H9 (cell line): ENCODE measurements at regions not wholly inside any gene's neighbourhood (a gene's known extent, or its start where the extent isn't known, plus 50 kb on each side); places are given as distances from the start of the nearest gene placed in this dataset.

Source experiments
- DNase-seq: peaks from one replicate; pipeline ENCODE4 v3.0.0-alpha.2; 2017
- H2AFZ ChIP-seq: one replicate; pipeline ENCODE4 v1.6.1; 2013; ENCODE audit warnings: mild to moderate bottlenecking, low read length, control low read depth, moderate library complexity
- H2AK5ac ChIP-seq: 2 replicates; pipeline ENCODE4 v1.6.1; 2013; ENCODE audit warnings: low read length, control low read depth, mixed read lengths; ENCODE audit not compliant: insufficient read length
- H2BK120ac ChIP-seq: one replicate; pipeline ENCODE4 v1.6.1; 2013; ENCODE audit warnings: low read depth, mild to moderate bottlenecking, low read length, control low read depth, inconsistent platforms; ENCODE audit not compliant: poor library complexity, severe bottlenecking
- H2BK12ac ChIP-seq: 2 replicates; pipeline ENCODE4 v1.6.1; 2013; ENCODE audit warnings: low read length, control low read depth, mixed read lengths, low read depth; ENCODE audit not compliant: insufficient read length
- H2BK15ac ChIP-seq: 2 replicates; pipeline ENCODE4 v1.6.1; 2013; ENCODE audit warnings: low read depth, low read length, control low read depth
- H2BK20ac ChIP-seq: one replicate; pipeline ENCODE4 v1.6.1; 2013; ENCODE audit warnings: low read depth, mild to moderate bottlenecking, low read length, control low read depth, inconsistent platforms; ENCODE audit not compliant: poor library complexity, severe bottlenecking
- H2BK5ac ChIP-seq: 2 replicates; pipeline ENCODE4 v1.6.1; 2013; ENCODE audit warnings: low read length, control low read depth, mixed read lengths; ENCODE audit not compliant: insufficient read length
- H3K14ac ChIP-seq: 2 replicates; pipeline ENCODE4 v1.6.1; 2013; ENCODE audit warnings: low read length, control low read depth; ENCODE audit not compliant: insufficient read depth
- H3K18ac ChIP-seq: 2 replicates; pipeline ENCODE4 v1.6.1; 2013; ENCODE audit warnings: low read depth, mild to moderate bottlenecking, mixed read lengths, low read length, control low read depth; ENCODE audit not compliant: insufficient read length
- H3K23ac ChIP-seq: 2 replicates; pipeline ENCODE4 v1.6.1; 2013; ENCODE audit warnings: low read length, control low read depth, mixed read lengths, low read depth; ENCODE audit not compliant: insufficient read length
- H3K23me2 ChIP-seq: 2 replicates; pipeline ENCODE4 v1.6.1; 2013; ENCODE audit warnings: low read depth, mild to moderate bottlenecking, mixed read lengths, low read length, control low read depth; ENCODE audit not compliant: insufficient read length, poor library complexity, severe bottlenecking
- H3K27ac ChIP-seq: 2 replicates; pipeline ENCODE4 v1.5.1; 2013; ENCODE audit warnings: low read length, control low read depth, mixed read lengths, low read depth; ENCODE audit not compliant: insufficient read length
- H3K27me3 ChIP-seq: 2 replicates; pipeline ENCODE4 v1.6.1; 2013; ENCODE audit warnings: low read length, control low read depth, inconsistent platforms; ENCODE audit not compliant: insufficient read depth
- H3K4ac ChIP-seq: 2 replicates; pipeline ENCODE4 v1.6.1; 2013; ENCODE audit warnings: low read depth, mild to moderate bottlenecking, control low read depth, inconsistent platforms, low read length, moderate library complexity
- H3K4me1 ChIP-seq: 2 replicates; pipeline ENCODE4 v1.6.1; 2013; ENCODE audit warnings: low read length, control low read depth, inconsistent platforms; ENCODE audit not compliant: insufficient read depth
- H3K4me2 ChIP-seq: 2 replicates; pipeline ENCODE4 v1.6.1; 2013; ENCODE audit warnings: low read length, control low read depth, mixed read lengths; ENCODE audit not compliant: insufficient read length, insufficient read depth
- H3K56ac ChIP-seq: 2 replicates; pipeline ENCODE4 v1.6.1; 2013; ENCODE audit warnings: low read depth, mild to moderate bottlenecking, mixed read lengths, low read length, control low read depth; ENCODE audit not compliant: insufficient read length
- H3K79me1 ChIP-seq: 2 replicates; pipeline ENCODE4 v1.6.1; 2013; ENCODE audit warnings: low read depth, mild to moderate bottlenecking, moderate library complexity, low read length, control low read depth, inconsistent platforms; ENCODE audit not compliant: insufficient read depth, poor library complexity, severe bottlenecking
- H3K79me2 ChIP-seq: 2 replicates; pipeline ENCODE4 v1.6.1; 2013; ENCODE audit warnings: low read length, control low read depth, inconsistent platforms; ENCODE audit not compliant: insufficient read depth
- H3K9ac ChIP-seq: 2 replicates; pipeline ENCODE4 v1.6.1; 2013; ENCODE audit warnings: low read length, control low read depth, mixed read lengths; ENCODE audit not compliant: insufficient read length; ENCODE audit errors: extremely low read depth
- H3K9me3 ChIP-seq: one replicate; pipeline ENCODE4 v1.6.1; 2013; ENCODE audit warnings: low read depth, low read length, inconsistent platforms; ENCODE audit not compliant: control insufficient read depth
- H3T11ph ChIP-seq: one replicate; pipeline ENCODE4 v1.6.1; 2013; ENCODE audit warnings: mild to moderate bottlenecking, low read length, control low read depth, inconsistent platforms
- H4K20me1 ChIP-seq: one replicate; pipeline ENCODE4 v1.6.1; 2013; ENCODE audit not compliant: control insufficient read depth, insufficient read length, insufficient read depth
- H4K5ac ChIP-seq: 2 replicates; pipeline ENCODE4 v1.6.1; 2013; ENCODE audit warnings: low read depth, mild to moderate bottlenecking, mixed read lengths, low read length, control low read depth; ENCODE audit not compliant: insufficient read length
- H4K8ac ChIP-seq: replicated peaks from 2 replicates; pipeline ENCODE4 v1.6.1; 2013; ENCODE audit warnings: low read length, control low read depth, mixed read lengths, low read depth; ENCODE audit not compliant: insufficient read length
- H4K91ac ChIP-seq: 2 replicates; pipeline ENCODE4 v1.6.1; 2013; ENCODE audit warnings: low read depth, mild to moderate bottlenecking, moderate library complexity, mixed read lengths, low read length, control low read depth; ENCODE audit not compliant: insufficient read length
- H3K27ac Mint-ChIP-seq, 3 experiments: 2 replicates in 2 of 3; 3 replicates in 1 of 3; pipeline ENCODE4 v1.8.0; 2020 to 2021; ENCODE audit warnings: mixed read lengths in 3 of 3, mild to moderate bottlenecking in 1 of 3, moderate library complexity in 1 of 3
- H3K27me3 Mint-ChIP-seq: 2 replicates; pipeline ENCODE4 v1.8.0; 2021; ENCODE audit warnings: low read depth, mild to moderate bottlenecking, moderate library complexity, mixed read lengths
- H3K36me3 Mint-ChIP-seq, 3 experiments: 2 replicates in 2 of 3; 3 replicates in 1 of 3; pipeline ENCODE4 v1.8.0; 2020 to 2021; ENCODE audit warnings: low read depth in 3 of 3, mixed read lengths in 3 of 3; ENCODE audit not compliant: insufficient read depth in 1 of 3
- H3K4me1 Mint-ChIP-seq, 2 experiments: 2 replicates each; pipeline ENCODE4 v1.8.0; 2020; ENCODE audit warnings: mixed read lengths in 2 of 2
- H3K4me3 Mint-ChIP-seq, 2 experiments: 2 replicates in 1 of 2; 3 replicates in 1 of 2; pipeline ENCODE4 v1.8.0; 2020 to 2021; ENCODE audit warnings: mild to moderate bottlenecking in 2 of 2, mixed read lengths in 2 of 2, moderate library complexity in 1 of 2
- H3K9me3 Mint-ChIP-seq, 2 experiments: 2 replicates in 1 of 2; 3 replicates in 1 of 2; pipeline ENCODE4 v1.8.0; 2020; ENCODE audit warnings: mild to moderate bottlenecking in 2 of 2, mixed read lengths in 2 of 2, moderate library complexity in 1 of 2
- TF ChIP-seq, protein P1 (sequence below): fragments of 200-600 bp; sonication (generic); conservative IDR thresholded peaks from 3 replicates; pipeline ENCODE4 v1.8.0; 2021; ENCODE audit warnings: antibody characterized with exemption, mild to moderate bottlenecking

DNA sequence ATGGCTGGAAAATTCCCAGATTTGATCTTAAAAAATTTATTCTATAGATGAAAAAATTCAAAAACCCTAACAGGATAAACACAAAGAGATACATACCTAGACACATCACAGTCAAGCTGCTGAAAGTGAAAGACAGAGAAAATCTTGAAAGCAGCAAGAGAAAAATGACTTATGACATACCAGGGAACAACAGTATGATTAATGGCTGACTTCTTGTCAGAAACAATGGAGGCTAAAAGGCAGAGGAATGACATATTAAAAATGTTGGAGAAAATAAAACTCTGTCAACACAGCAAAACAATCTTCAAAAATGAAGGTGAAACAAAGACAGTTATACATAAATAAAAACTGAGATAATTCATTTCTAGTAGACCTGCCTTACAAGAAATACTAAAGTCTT, 442.7 kb downstream of the IPMK start:
- Histone ChIP-seq H3K9me3 (no peaks in the 10 kb centered on the region), H3K79me2 (no peaks in the 10 kb centered on the region)

More for the DNA sequence above, 442.7 kb downstream of the IPMK start:
- H4K8ac ChIP-seq, result no peak overlapping the region
- TF ChIP-seq, protein P1, sequence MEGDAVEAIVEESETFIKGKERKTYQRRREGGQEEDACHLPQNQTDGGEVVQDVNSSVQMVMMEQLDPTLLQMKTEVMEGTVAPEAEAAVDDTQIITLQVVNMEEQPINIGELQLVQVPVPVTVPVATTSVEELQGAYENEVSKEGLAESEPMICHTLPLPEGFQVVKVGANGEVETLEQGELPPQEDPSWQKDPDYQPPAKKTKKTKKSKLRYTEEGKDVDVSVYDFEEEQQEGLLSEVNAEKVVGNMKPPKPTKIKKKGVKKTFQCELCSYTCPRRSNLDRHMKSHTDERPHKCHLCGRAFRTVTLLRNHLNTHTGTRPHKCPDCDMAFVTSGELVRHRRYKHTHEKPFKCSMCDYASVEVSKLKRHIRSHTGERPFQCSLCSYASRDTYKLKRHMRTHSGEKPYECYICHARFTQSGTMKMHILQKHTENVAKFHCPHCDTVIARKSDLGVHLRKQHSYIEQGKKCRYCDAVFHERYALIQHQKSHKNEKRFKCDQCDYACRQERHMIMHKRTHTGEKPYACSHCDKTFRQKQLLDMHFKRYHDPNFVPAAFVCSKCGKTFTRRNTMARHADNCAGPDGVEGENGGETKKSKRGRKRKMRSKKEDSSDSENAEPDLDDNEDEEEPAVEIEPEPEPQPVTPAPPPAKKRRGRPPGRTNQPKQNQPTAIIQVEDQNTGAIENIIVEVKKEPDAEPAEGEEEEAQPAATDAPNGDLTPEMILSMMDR, result no peak
- H2BK20ac ChIP-seq, result no peak overlapping the region
- DNase-seq, result no peak
- no peaks in the 10 kb centered on the region for H4K20me1 ChIP-seq
- no peak overlapping the region for H3K4me3 Mint-ChIP-seq
- no peak overlapping the region for H4K91ac ChIP-seq
- no peaks in the 10 kb centered on the region for H3K79me1 ChIP-seq
- no peaks in the 10 kb centered on the region for H3K4me1 ChIP-seq
- H3T11ph ChIP-seq, result no peak overlapping the region
- H2AFZ ChIP-seq, result no peak overlapping the region
- no peak overlapping the region for H2BK12ac ChIP-seq
- H2AK5ac ChIP-seq, result no peak overlapping the region
- H2BK15ac ChIP-seq, result no peak overlapping the region
- no peak overlapping the region for H2BK120ac ChIP-seq
- no peak overlapping the region for H3K4me2 ChIP-seq
- H4K5ac ChIP-seq, result no peak overlapping the region
- H3K4ac ChIP-seq, result no peak overlapping the region
- H2BK5ac ChIP-seq, result no peak overlapping the region
- H3K27me3 ChIP-seq, result no peaks in the 10 kb centered on the region
- no peak overlapping the region for H3K14ac ChIP-seq
- no peak overlapping the region for H3K18ac ChIP-seq
- H3K23ac ChIP-seq, result no peak overlapping the region
- H3K4me1 Mint-ChIP-seq, result no peaks in the 10 kb centered on the region
- no peak overlapping the region for H3K9ac ChIP-seq
- no peak overlapping the region for H3K27ac ChIP-seq
- peaks cover 0 to 6% (median 0%) of the 10 kb centered on the region in 3 experiments; a peak in 1 of 7 replicates for H3K36me3 Mint-ChIP-seq
- H3K27ac Mint-ChIP-seq, result no peak overlapping the region
- no peak overlapping the region for H3K56ac ChIP-seq
- no peaks in the 10 kb centered on the region for H3K27me3 Mint-ChIP-seq
- H3K23me2 ChIP-seq, result no peaks in the 10 kb centered on the region
- H3K9me3 Mint-ChIP-seq, result peaks cover 0 to 3% of the 10 kb centered on the region in 2 experiments; a peak in 1 of 5 replicates
